GM23248 (cell line): ENCODE measurements at regions not wholly inside any gene's neighbourhood (a gene's known extent, or its start where the extent isn't known, plus 50 kb on each side); places are given as distances from the start of the nearest gene placed in this dataset.

ENCODE experiments used
- EZH2 ChIP-seq: fragments of 200-600 bp; sonication (generic); IDR thresholded peaks from 2 replicates; pipeline ENCODE4 v1.6.1; 2018; ENCODE audit warnings: antibody characterized with exemption, mild to moderate bottlenecking; ENCODE audit not compliant: insufficient read depth, poor library complexity, severe bottlenecking
- EZH2phosphoT487 ChIP-seq: fragments of 200-600 bp; sonication (generic); IDR thresholded peaks from 2 replicates; pipeline ENCODE4 v1.6.1; 2018; ENCODE audit warnings: antibody characterized with exemption, moderate library complexity, mild to moderate bottlenecking, low read depth; ENCODE audit not compliant: insufficient read depth

- TF ChIP-seq EZH2 (no peak), EZH2phosphoT487 (no peak)
Measured at GRCh38 chr11:134734141-134734845, 322.3 kb upstream of the B3GAT1 start.
